HL-60 (cell line): ENCODE measurements at regions not wholly inside any gene's neighbourhood (a gene's known extent, or its start where the extent isn't known, plus 50 kb on each side); places are given as distances from the start of the nearest gene placed in this dataset.

Experiments
- GABPA ChIP-seq: IDR thresholded peaks from 2 replicates; pipeline ENCODE4 v1.6.1; 2012; ENCODE audit warnings: low read depth
- POLR2AphosphoS5 ChIP-seq: IDR thresholded peaks from 2 replicates; pipeline ENCODE4 v1.6.1; 2012; ENCODE audit warnings: low read depth
- TF ChIP-seq, protein P1 (sequence below): IDR thresholded peaks from one replicate; pipeline ENCODE4 v1.5.1; 2011; ENCODE audit warnings: low read length, control low read depth, inconsistent platforms; ENCODE audit not compliant: insufficient read depth
- TF ChIP-seq, protein P2 (sequence below): IDR thresholded peaks from 2 replicates; pipeline ENCODE4 v1.6.1; 2012; ENCODE audit warnings: low read depth; ENCODE audit not compliant: insufficient replicate concordance

- TF ChIP-seq, protein P1, sequence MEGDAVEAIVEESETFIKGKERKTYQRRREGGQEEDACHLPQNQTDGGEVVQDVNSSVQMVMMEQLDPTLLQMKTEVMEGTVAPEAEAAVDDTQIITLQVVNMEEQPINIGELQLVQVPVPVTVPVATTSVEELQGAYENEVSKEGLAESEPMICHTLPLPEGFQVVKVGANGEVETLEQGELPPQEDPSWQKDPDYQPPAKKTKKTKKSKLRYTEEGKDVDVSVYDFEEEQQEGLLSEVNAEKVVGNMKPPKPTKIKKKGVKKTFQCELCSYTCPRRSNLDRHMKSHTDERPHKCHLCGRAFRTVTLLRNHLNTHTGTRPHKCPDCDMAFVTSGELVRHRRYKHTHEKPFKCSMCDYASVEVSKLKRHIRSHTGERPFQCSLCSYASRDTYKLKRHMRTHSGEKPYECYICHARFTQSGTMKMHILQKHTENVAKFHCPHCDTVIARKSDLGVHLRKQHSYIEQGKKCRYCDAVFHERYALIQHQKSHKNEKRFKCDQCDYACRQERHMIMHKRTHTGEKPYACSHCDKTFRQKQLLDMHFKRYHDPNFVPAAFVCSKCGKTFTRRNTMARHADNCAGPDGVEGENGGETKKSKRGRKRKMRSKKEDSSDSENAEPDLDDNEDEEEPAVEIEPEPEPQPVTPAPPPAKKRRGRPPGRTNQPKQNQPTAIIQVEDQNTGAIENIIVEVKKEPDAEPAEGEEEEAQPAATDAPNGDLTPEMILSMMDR, result no peak
- TF ChIP-seq, protein P2, sequence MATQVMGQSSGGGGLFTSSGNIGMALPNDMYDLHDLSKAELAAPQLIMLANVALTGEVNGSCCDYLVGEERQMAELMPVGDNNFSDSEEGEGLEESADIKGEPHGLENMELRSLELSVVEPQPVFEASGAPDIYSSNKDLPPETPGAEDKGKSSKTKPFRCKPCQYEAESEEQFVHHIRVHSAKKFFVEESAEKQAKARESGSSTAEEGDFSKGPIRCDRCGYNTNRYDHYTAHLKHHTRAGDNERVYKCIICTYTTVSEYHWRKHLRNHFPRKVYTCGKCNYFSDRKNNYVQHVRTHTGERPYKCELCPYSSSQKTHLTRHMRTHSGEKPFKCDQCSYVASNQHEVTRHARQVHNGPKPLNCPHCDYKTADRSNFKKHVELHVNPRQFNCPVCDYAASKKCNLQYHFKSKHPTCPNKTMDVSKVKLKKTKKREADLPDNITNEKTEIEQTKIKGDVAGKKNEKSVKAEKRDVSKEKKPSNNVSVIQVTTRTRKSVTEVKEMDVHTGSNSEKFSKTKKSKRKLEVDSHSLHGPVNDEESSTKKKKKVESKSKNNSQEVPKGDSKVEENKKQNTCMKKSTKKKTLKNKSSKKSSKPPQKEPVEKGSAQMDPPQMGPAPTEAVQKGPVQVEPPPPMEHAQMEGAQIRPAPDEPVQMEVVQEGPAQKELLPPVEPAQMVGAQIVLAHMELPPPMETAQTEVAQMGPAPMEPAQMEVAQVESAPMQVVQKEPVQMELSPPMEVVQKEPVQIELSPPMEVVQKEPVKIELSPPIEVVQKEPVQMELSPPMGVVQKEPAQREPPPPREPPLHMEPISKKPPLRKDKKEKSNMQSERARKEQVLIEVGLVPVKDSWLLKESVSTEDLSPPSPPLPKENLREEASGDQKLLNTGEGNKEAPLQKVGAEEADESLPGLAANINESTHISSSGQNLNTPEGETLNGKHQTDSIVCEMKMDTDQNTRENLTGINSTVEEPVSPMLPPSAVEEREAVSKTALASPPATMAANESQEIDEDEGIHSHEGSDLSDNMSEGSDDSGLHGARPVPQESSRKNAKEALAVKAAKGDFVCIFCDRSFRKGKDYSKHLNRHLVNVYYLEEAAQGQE, result no peak
- TF ChIP-seq POLR2AphosphoS5 (no peak), GABPA (no peak)
These were observed 92.2 kb downstream of the MRPL36 start for GRCh38 chr5:1707467-1707866.
